DLD1 (cell line): ENCODE measurements at regions not wholly inside any gene's neighbourhood (a gene's known extent, or its start where the extent isn't known, plus 50 kb on each side); places are given as distances from the start of the nearest gene placed in this dataset.

Experiments
- in situ Hi-C: cut with HindIII; loops from 2 replicates; pipeline ENCODE4 v1.10.0; 2017; ENCODE audit warnings: low sequenced_read_pairs

- in situ Hi-C loops = no loop called here
These were observed 69.0 kb upstream of the ZC3H11B start for GRCh38 chr1:219681876-219682275.

DNA sequence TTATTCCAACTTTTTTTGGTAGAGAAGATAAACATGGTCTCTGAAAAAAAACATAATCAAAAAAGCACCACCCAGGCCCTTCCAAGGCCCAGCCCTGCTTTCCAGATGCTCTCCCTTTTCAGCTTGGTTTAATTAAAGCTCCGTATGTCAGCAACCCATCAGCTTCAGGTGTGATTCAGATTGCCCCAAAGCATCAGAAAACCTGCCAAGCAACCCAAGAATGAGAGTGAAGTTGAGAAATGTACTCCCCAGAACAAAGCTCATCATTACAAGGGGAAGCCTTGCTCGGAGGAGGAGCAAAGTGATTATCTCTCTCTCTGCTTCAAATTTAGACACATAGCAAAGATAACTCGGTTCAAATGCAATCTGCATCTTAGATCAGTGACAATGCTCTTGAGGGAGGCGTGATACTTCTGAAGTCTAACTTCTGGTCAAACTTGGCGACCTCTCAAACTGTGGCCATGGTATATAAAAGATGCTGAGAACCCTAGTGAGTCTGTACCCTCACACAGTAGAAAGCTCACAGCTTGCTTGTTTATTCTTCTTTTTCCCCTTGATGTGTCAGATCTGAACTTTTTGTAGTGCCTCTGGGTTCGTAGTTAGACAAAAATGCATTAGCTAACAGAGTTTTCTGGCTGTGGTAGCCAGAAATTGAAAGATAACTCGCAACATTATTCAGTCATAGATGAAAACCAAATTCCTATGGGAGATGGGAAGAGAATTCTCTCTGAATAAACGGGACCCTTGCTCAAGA is 63.3 kb upstream of the ZC3H11B start:
- in situ Hi-C loops = no loop called here

- in situ Hi-C loops = loop anchor here (5.0 kb wide), 2 partner anchors 83 to 302 kb away; no protein-coding TSS in a partner anchor
These were observed 57.7 kb upstream of the ZC3H11B start for GRCh38 chr1:219670426-219671149.

DNA sequence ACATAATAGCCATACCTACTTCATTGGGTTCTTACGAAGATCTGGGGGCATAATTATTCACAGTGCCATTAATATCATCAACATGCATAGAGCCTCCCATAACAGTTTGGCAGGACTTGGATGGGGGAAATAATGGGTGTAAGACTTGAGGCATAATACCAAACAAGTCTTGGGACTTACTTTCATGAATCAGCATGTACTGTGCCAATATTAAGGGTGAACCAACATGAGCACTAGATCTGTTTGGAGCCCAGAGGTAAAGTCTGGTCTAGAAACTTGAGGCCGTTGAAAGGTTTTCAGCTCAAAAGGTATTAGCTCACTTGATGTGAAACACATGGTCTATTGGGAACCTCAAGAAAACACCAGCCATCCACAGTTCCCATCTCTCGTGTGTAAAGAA is 56.7 kb upstream of the ZC3H11B start:
- in situ Hi-C loops = loop anchor here (10.0 kb wide), 1 partner anchor 85 kb away; no protein-coding TSS in a partner anchor

DNA sequence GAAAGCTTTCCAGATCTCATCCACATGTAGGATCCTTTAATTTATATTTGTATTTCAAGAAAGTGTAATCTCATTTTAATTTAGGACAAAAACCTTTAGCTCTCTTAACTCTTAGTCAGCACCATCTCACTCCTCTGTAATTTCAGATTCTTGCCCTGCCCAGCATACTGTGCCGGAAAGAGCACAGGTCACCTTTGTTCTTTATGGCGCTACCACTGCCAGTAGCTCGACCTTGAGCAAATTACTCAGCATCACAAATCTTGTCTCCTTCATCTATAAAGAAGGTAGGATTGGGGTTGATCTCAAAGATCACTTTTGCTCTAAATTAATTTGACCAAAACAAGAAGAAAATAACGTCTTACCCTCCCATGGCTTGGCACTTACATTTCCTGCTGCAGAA is 56.1 kb upstream of the ZC3H11B start:
- in situ Hi-C loops = loop anchor here (10.0 kb wide), 1 partner anchor 86 kb away; no protein-coding TSS in a partner anchor

DNA sequence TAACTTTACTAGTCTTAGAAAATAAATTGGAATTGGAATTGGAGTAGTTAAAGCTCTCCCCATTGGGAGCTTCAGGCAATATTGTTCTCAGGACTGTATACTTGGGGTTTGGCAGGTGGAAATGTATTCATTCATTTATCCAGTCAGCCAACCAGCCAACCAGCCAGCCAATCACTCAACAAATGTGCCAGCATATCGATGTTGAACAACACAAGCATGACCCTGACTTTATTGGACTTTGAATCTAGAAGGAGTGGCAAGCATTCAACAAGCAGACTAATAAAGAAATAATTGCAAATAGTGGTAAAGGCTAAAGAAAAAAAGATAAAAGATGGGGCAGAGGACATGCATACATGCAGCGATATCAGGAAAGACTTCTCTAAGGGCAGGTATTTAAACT is 55.5 kb upstream of the ZC3H11B start:
- in situ Hi-C loops = loop anchor here (10.0 kb wide), 1 partner anchor 86 kb away; no protein-coding TSS in a partner anchor

DNA sequence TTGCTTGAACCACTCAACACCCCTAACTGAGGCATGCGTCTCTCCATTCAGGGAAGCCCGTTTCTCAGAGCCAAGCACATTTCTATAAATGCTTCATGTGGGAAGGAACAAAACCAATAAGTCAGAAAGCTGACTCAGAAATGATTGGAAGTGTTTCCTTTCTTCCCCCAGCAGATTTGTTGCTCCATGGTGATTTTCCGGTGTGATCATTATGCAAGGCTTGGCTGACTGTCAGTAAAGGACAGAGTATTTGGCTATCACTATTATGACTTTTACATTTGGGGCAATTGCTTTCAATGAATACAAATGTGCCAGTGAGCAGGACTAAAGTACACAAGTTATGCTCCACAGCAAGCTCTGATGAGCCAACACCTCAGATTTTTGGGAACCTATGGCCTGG is 53.3 kb upstream of the ZC3H11B start:
- in situ Hi-C loops = loop anchor here (10.0 kb wide), 1 partner anchor 89 kb away; no protein-coding TSS in a partner anchor

- in situ Hi-C loops = loop anchor here (10.0 kb wide), 1 partner anchor 90 kb away; no protein-coding TSS in a partner anchor
These were observed 52.2 kb upstream of the ZC3H11B start for GRCh38 chr1:219665089-219665488.

DNA sequence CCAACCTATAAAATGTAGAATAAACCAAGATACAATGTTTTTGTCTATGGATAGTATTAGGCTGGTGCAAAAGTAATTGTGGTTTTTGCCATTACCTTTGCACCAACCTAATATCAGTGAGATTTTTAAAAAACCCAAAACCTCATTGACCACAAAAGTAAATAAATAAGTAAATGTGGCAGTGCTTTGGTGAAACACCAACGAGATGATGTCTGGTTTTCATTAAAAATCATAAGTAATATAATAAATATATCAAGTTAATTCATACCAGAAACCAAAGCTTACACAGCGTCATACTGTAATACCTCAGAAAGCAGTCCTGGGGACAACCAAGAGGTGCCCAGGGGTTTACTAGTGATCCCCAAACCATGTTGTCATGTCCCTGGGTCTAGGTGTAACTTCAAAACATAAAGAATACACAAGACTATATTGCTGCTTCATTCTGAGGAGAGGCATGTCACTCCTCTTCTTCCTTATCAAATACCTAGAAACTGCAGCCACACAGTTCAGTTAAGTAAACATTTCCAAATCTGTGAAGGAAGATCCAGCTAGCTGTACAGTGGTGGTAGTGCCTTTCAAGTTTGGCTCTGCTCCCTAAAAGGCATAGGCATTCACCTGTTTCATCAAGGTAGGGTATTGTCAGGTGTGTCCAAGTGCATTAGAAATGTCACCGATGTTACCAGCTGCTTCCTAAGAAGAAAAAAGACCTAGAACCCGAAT is 51.6 kb upstream of the ZC3H11B start:
- in situ Hi-C loops = loop anchor here (10.0 kb wide), 1 partner anchor 90 kb away; no protein-coding TSS in a partner anchor
